Activated CD4-positive, alpha-beta T cell treated with anti-CD3 and anti-CD28 coated beads for 36 hours (primary cell): ENCODE measurements at regions not wholly inside any gene's neighbourhood (a gene's known extent, or its start where the extent isn't known, plus 50 kb on each side); places are given as distances from the start of the nearest gene placed in this dataset.
A peak's percentile ranks its signal among the peaks of the same experiment; 100 is the strongest.

ENCODE experiments used
- ATAC-seq: fragments of 200-7000 bp; cut with Tn5 transposase; one replicate; pipeline ENCODE4 v1.10.0; 2021; ENCODE audit warnings: mild to moderate bottlenecking, moderate library complexity
- CTCF ChIA-PET: fragments of 350-600 bp; sonication (Branson Sonifier 250); formaldehyde crosslinking; loops from one replicate; lab custom pipeline; 2021; ENCODE audit warnings: antibody characterized with exemption; lab: Charles Lee
- POLR2A ChIA-PET: fragments of 350-600 bp; sonication (Branson Sonifier 250); formaldehyde crosslinking; loops from one replicate; lab custom pipeline; 2021; ENCODE audit warnings: antibody characterized with exemption, inconsistent platforms; lab: Charles Lee
- DNase-seq: peaks from one replicate; pipeline ENCODE4 v3.0.0-alpha.2; 2020
- H3K27ac Mint-ChIP-seq: one replicate; pipeline ENCODE4 v1.8.0; 2021; ENCODE audit warnings: mixed read lengths
- H3K27me3 Mint-ChIP-seq: one replicate; pipeline ENCODE4 v1.8.0; 2021; ENCODE audit warnings: mixed read lengths
- H3K36me3 Mint-ChIP-seq: one replicate; pipeline ENCODE4 v1.8.0; 2021; ENCODE audit warnings: low read depth, mixed read lengths
- H3K4me1 Mint-ChIP-seq: one replicate; pipeline ENCODE4 v1.8.0; 2021; ENCODE audit warnings: mixed read lengths
- H3K4me3 Mint-ChIP-seq: one replicate; pipeline ENCODE4 v1.8.0; 2021; ENCODE audit warnings: mild to moderate bottlenecking, moderate library complexity, mixed read lengths
- H3K9me3 Mint-ChIP-seq: one replicate; pipeline ENCODE4 v1.8.0; 2021; ENCODE audit warnings: low read depth, mixed read lengths
- intact Hi-C, 2 experiments: fragments of 100-400 bp; cut with DNase I in 1 of 2; cut with micrococcal nuclease in 1 of 2; formaldehyde crosslinking; loops; one replicate each; pipeline versions ENCODE4 v1.14.2 to v1.15.1; 2022 to 2024; cut with DNase I, micrococcal nuclease

GRCh38 chr2:16496426-16497388, 168.9 kb downstream of the CYRIA start:
- Mint-ChIP-seq H3K9me3 (no peaks in the 10 kb centered on the region), H3K4me3 (no peak overlapping the region), H3K27ac (no peak overlapping the region), H3K27me3 (no peaks in the 10 kb centered on the region), H3K4me1 (no peaks in the 10 kb centered on the region), H3K36me3 (no peaks in the 10 kb centered on the region)
- POLR2A ChIA-PET: no interaction called here
- DNase-seq (no peak), ATAC-seq (no peak)
- CTCF ChIA-PET: interaction anchor here (0.6 to 1.1 kb wide), 3 partner anchors 10 to 112 kb away, joined by 3 to 4 read pairs (median 3); no protein-coding TSS in a partner anchor
- intact Hi-C loops: no loop called here

GRCh38 chr2:16495509-16496208, 170.0 kb downstream of the CYRIA start:
- Mint-ChIP-seq H3K9me3 (no peaks in the 10 kb centered on the region), H3K4me1 (no peaks in the 10 kb centered on the region), H3K27ac (no peak overlapping the region), H3K4me3 (no peak overlapping the region), H3K36me3 (no peaks in the 10 kb centered on the region), H3K27me3 (no peaks in the 10 kb centered on the region)
- POLR2A ChIA-PET: no interaction called here
- no peak for ATAC-seq
- intact Hi-C loops: no loop called here
- DNase-seq: no peak
- CTCF ChIA-PET: interaction anchor here (0.8 to 1.1 kb wide), 3 partner anchors 9 to 113 kb away, joined by 3 read pairs; no protein-coding TSS in a partner anchor

DNA sequence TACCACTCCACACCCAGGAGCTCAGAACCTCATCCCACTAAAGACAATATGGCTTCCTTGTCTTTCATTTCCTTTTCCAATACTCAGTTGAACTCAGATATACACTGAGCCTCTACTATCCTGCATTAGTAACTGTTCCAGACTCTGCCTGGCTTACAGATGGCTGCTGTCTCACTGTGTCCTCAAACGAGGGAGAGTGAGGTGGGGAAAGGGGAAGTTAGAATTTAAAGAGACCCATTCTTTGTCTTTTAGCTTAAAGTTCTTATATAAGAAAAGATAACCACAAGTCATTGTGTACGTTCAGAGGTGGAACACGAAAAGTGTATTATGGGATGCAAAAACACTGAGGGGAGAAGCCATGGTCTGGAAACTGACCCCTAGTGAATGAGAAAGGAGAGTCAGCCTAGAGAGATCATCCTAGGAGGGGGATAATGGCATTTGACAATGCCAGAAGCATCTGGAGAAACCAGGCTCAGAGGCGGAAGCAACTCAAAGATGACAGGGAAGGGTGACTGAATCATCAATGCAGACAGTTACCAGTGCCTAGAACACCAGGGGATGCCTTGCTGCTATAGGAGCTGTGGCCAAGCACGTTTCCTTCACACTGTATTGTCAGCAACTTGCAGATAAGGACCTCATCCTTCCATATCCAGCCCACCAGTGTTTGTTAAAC, 170.7 kb downstream of the CYRIA start:
- POLR2A ChIA-PET: no interaction called here
- DNase-seq: no peak
- no peak for ATAC-seq
- CTCF ChIA-PET: interaction anchor here (0.8 kb wide), 1 partner anchor 20 kb away, joined by 3 read pairs; no protein-coding TSS in a partner anchor
- intact Hi-C loops: no loop called here
- H3K4me3 Mint-ChIP-seq: no peak overlapping the region
- H3K9me3 Mint-ChIP-seq: no peaks in the 10 kb centered on the region
- no peaks in the 10 kb centered on the region for H3K4me1 Mint-ChIP-seq
- H3K27ac Mint-ChIP-seq: no peak overlapping the region
- H3K36me3 Mint-ChIP-seq: no peaks in the 10 kb centered on the region
- no peaks in the 10 kb centered on the region for H3K27me3 Mint-ChIP-seq

- Mint-ChIP-seq H3K4me1 (no peaks in the 10 kb centered on the region), H3K4me3 (no peak overlapping the region), H3K27me3 (no peaks in the 10 kb centered on the region), H3K36me3 (no peaks in the 10 kb centered on the region), H3K9me3 (no peaks in the 10 kb centered on the region), H3K27ac (no peak overlapping the region)
- ChIA-PET CTCF (no interaction called here), POLR2A (no interaction called here)
- DNase-seq (no peak), ATAC-seq (no peak)
- intact Hi-C loops: no loop called here
Measured at GRCh38 chr2:16493788-16494187, 171.8 kb downstream of the CYRIA start.

- Mint-ChIP-seq H3K4me3 (no peak overlapping the region), H3K9me3 (no peaks in the 10 kb centered on the region), H3K36me3 (no peaks in the 10 kb centered on the region), H3K4me1 (no peaks in the 10 kb centered on the region), H3K27ac (no peak overlapping the region), H3K27me3 (peaks cover 4% of the 10 kb centered on the region)
- intact Hi-C loops: no loop called here
- POLR2A ChIA-PET: interaction anchor here (0.7 kb wide), 1 partner anchor 64 kb away, joined by 3 read pairs; no protein-coding TSS in a partner anchor
- CTCF ChIA-PET: interaction anchor here (1.2 kb wide), 1 partner anchor 8 kb away, joined by 3 read pairs; no protein-coding TSS in a partner anchor
- DNase-seq (no peak), ATAC-seq (no peak)
Measured at GRCh38 chr2:16487686-16488085, 177.9 kb downstream of the CYRIA start.

GRCh38 chr2:16485251-16485650, 180.4 kb downstream of the CYRIA start:
- H3K27me3 Mint-ChIP-seq: peaks cover 13% of the 10 kb centered on the region
- ATAC-seq: no peak
- intact Hi-C loops: no loop called here
- no peaks in the 10 kb centered on the region for H3K36me3 Mint-ChIP-seq
- DNase-seq: no peak
- H3K9me3 Mint-ChIP-seq: no peaks in the 10 kb centered on the region
- ChIA-PET POLR2A (no interaction called here), CTCF (no interaction called here)
- no peak overlapping the region for H3K4me3 Mint-ChIP-seq
- H3K4me1 Mint-ChIP-seq: no peaks in the 10 kb centered on the region
- no peak overlapping the region for H3K27ac Mint-ChIP-seq

GRCh38 chr2:16482460-16482859, 183.2 kb downstream of the CYRIA start:
- Mint-ChIP-seq H3K27me3 (peaks cover 16% of the 10 kb centered on the region), H3K9me3 (no peaks in the 10 kb centered on the region), H3K27ac (no peak overlapping the region), H3K36me3 (no peaks in the 10 kb centered on the region), H3K4me3 (no peak overlapping the region), H3K4me1 (no peaks in the 10 kb centered on the region)
- DNase-seq (no peak), ATAC-seq (no peak)
- ChIA-PET CTCF (no interaction called here), POLR2A (no interaction called here)
- intact Hi-C loops: no loop called here

- intact Hi-C loops: no loop called here
- POLR2A ChIA-PET: no interaction called here
- H3K27ac Mint-ChIP-seq: no peak overlapping the region
- CTCF ChIA-PET: interaction anchor here (0.6 kb wide), 1 partner anchor 27 kb away, joined by 3 read pairs; no protein-coding TSS in a partner anchor
- H3K4me1 Mint-ChIP-seq: no peaks in the 10 kb centered on the region
- peaks cover 16% of the 10 kb centered on the region for H3K27me3 Mint-ChIP-seq
- no peak for ATAC-seq
- H3K4me3 Mint-ChIP-seq: no peak overlapping the region
- H3K9me3 Mint-ChIP-seq: no peaks in the 10 kb centered on the region
- no peak for DNase-seq
- H3K36me3 Mint-ChIP-seq: no peaks in the 10 kb centered on the region
Measured at GRCh38 chr2:16481351-16481750, 184.3 kb downstream of the CYRIA start.

GRCh38 chr2:16479721-16480120, 185.9 kb downstream of the CYRIA start:
- Mint-ChIP-seq H3K36me3 (no peaks in the 10 kb centered on the region), H3K27ac (no peak overlapping the region), H3K27me3 (peaks cover 14% of the 10 kb centered on the region), H3K4me1 (no peaks in the 10 kb centered on the region), H3K9me3 (no peaks in the 10 kb centered on the region), H3K4me3 (no peak overlapping the region)
- intact Hi-C loops: no loop called here
- DNase-seq (no peak), ATAC-seq (no peak)
- POLR2A ChIA-PET: no interaction called here
- CTCF ChIA-PET: no interaction called here

- Mint-ChIP-seq H3K4me3 (no peak overlapping the region), H3K9me3 (no peaks in the 10 kb centered on the region), H3K27me3 (peaks cover 16% of the 10 kb centered on the region), H3K27ac (no peak overlapping the region), H3K4me1 (no peaks in the 10 kb centered on the region), H3K36me3 (no peaks in the 10 kb centered on the region)
- POLR2A ChIA-PET: no interaction called here
- DNase-seq: no peak
- intact Hi-C loops: no loop called here
- CTCF ChIA-PET: no interaction called here
- ATAC-seq: peak; percentile 98
Measured at GRCh38 chr2:16478434-16479210, 187.0 kb downstream of the CYRIA start.

GRCh38 chr2:16477648-16478047, 188.0 kb downstream of the CYRIA start:
- no peaks in the 10 kb centered on the region for H3K4me1 Mint-ChIP-seq
- no peaks in the 10 kb centered on the region for H3K9me3 Mint-ChIP-seq
- peaks cover 17% of the 10 kb centered on the region for H3K27me3 Mint-ChIP-seq
- ChIA-PET POLR2A (no interaction called here), CTCF (no interaction called here)
- ATAC-seq (no peak), DNase-seq (no peak)
- no peaks in the 10 kb centered on the region for H3K36me3 Mint-ChIP-seq
- H3K4me3 Mint-ChIP-seq: no peak overlapping the region
- H3K27ac Mint-ChIP-seq: no peak overlapping the region
- intact Hi-C loops: no loop called here
